NT2/D1 (cell line): ENCODE measurements at regions not wholly inside any gene's neighbourhood (a gene's known extent, or its start where the extent isn't known, plus 50 kb on each side); places are given as distances from the start of the nearest gene placed in this dataset.

Experiments
- DNase-seq: peaks from one replicate; pipeline ENCODE4 v3.0.0-alpha.2; 2011; ENCODE audit warnings: low read depth, low spot score
- H3K27me3 ChIP-seq: 2 replicates; pipeline ENCODE4 v1.6.0; 2011; ENCODE audit warnings: mild to moderate bottlenecking; ENCODE audit not compliant: insufficient read length, insufficient read depth
- H3K36me3 ChIP-seq: 2 replicates; pipeline ENCODE4 v1.6.1; 2011; ENCODE audit warnings: mild to moderate bottlenecking, low read length, mixed read lengths; ENCODE audit not compliant: insufficient read depth, insufficient read length
- H3K4me1 ChIP-seq: 2 replicates; pipeline ENCODE4 v1.5.1; 2011; ENCODE audit not compliant: insufficient read depth, insufficient read length
- H3K4me3 ChIP-seq: 2 replicates; pipeline ENCODE4 v1.5.1; 2011; ENCODE audit warnings: low read depth; ENCODE audit not compliant: insufficient read length
- H3K9ac ChIP-seq: 2 replicates; pipeline ENCODE4 v1.6.0; 2011; ENCODE audit warnings: low read depth; ENCODE audit not compliant: insufficient read length
- H3K9me3 ChIP-seq: 2 replicates; pipeline ENCODE4 v1.5.1; 2011; ENCODE audit warnings: mild to moderate bottlenecking, low read length; ENCODE audit not compliant: insufficient read depth
- SUZ12 ChIP-seq: IDR thresholded peaks from 2 replicates; pipeline ENCODE4 v1.6.1; 2011; ENCODE audit not compliant: insufficient read length, insufficient read depth; ENCODE audit errors: extremely low read depth
- YY1 ChIP-seq: IDR thresholded peaks from 2 replicates; pipeline ENCODE4 v1.6.1; 2011; ENCODE audit not compliant: insufficient read length, insufficient read depth
- ZNF274 ChIP-seq: IDR thresholded peaks from 2 replicates; pipeline ENCODE4 v1.6.1; 2011; ENCODE audit warnings: mild to moderate bottlenecking, low read depth, low read length

GRCh38 chr13:22253107-22253506 lies 582.2 kb downstream of the FGF9 start:
- Histone ChIP-seq H3K4me3 (no peak overlapping the region), H3K4me1 (no peaks in the 10 kb centered on the region), H3K36me3 (no peaks in the 10 kb centered on the region), H3K9ac (no peak overlapping the region), H3K27me3 (no peaks in the 10 kb centered on the region), H3K9me3 (peaks cover 4% of the 10 kb centered on the region; the same call in 1 of the 2 replicates)
- no peak for DNase-seq
- TF ChIP-seq SUZ12 (no peak), YY1 (no peak), ZNF274 (no peak)

GRCh38 chr13:22256111-22256639 lies 585.3 kb downstream of the FGF9 start:
- DNase-seq: no peak
- TF ChIP-seq ZNF274: no peak
- TF ChIP-seq YY1: no peak
- TF ChIP-seq SUZ12: no peak
- H3K9ac ChIP-seq: no peak overlapping the region
- no peaks in the 10 kb centered on the region for H3K36me3 ChIP-seq
- no peaks in the 10 kb centered on the region for H3K9me3 ChIP-seq
- H3K4me3 ChIP-seq: no peak overlapping the region
- H3K27me3 ChIP-seq: no peaks in the 10 kb centered on the region
- no peaks in the 10 kb centered on the region for H3K4me1 ChIP-seq

GRCh38 chr13:22262001-22262885 lies 591.4 kb downstream of the FGF9 start:
- DNase-seq: no peak
- Histone ChIP-seq H3K9me3 (no peaks in the 10 kb centered on the region), H3K36me3 (no peaks in the 10 kb centered on the region), H3K27me3 (no peaks in the 10 kb centered on the region), H3K9ac (no peak overlapping the region), H3K4me1 (no peaks in the 10 kb centered on the region), H3K4me3 (no peak overlapping the region)
- TF ChIP-seq YY1: no peak
- no peak for TF ChIP-seq SUZ12
- no peak for TF ChIP-seq ZNF274

- H3K27me3 ChIP-seq: no peaks in the 10 kb centered on the region
- H3K9me3 ChIP-seq: no peaks in the 10 kb centered on the region
- no peaks in the 10 kb centered on the region for H3K36me3 ChIP-seq
- H3K4me3 ChIP-seq: no peak overlapping the region
- DNase-seq: no peak
- TF ChIP-seq SUZ12 (no peak), YY1 (no peak), ZNF274 (no peak)
- H3K9ac ChIP-seq: no peak overlapping the region
- no peaks in the 10 kb centered on the region for H3K4me1 ChIP-seq
Observed at GRCh38 chr13:22263185-22263584, 592.3 kb downstream of the FGF9 start.

- Histone ChIP-seq H3K4me3 (no peak overlapping the region), H3K4me1 (no peaks in the 10 kb centered on the region), H3K9ac (no peak overlapping the region), H3K27me3 (no peaks in the 10 kb centered on the region), H3K9me3 (no peaks in the 10 kb centered on the region), H3K36me3 (no peaks in the 10 kb centered on the region)
- no peak for DNase-seq
- TF ChIP-seq YY1 (no peak), ZNF274 (no peak), SUZ12 (no peak)
Observed at GRCh38 chr13:22265563-22265962, 594.7 kb downstream of the FGF9 start.

GRCh38 chr13:22270881-22271280 lies 600.0 kb downstream of the FGF9 start:
- no peak for DNase-seq
- Histone ChIP-seq H3K4me1 (no peaks in the 10 kb centered on the region), H3K9ac (no peak overlapping the region), H3K9me3 (no peaks in the 10 kb centered on the region), H3K4me3 (no peak overlapping the region), H3K36me3 (no peaks in the 10 kb centered on the region), H3K27me3 (no peaks in the 10 kb centered on the region)
- TF ChIP-seq SUZ12: no peak
- TF ChIP-seq ZNF274: no peak
- TF ChIP-seq YY1: no peak

- H3K4me3 ChIP-seq: no peak overlapping the region
- H3K4me1 ChIP-seq: no peaks in the 10 kb centered on the region
- H3K27me3 ChIP-seq: no peaks in the 10 kb centered on the region
- H3K9me3 ChIP-seq: no peaks in the 10 kb centered on the region
- H3K36me3 ChIP-seq: no peaks in the 10 kb centered on the region
- no peak overlapping the region for H3K9ac ChIP-seq
- TF ChIP-seq SUZ12: no peak
- TF ChIP-seq ZNF274: no peak
- TF ChIP-seq YY1: no peak
- no peak for DNase-seq
Observed at GRCh38 chr13:22271903-22272302, 601.0 kb downstream of the FGF9 start.
